ENCODE measurements at regions not wholly inside any gene's neighbourhood (a gene's known extent, or its start where the extent isn't known, plus 50 kb on each side); places are given as distances from the start of the nearest gene placed in this dataset.

DNA sequence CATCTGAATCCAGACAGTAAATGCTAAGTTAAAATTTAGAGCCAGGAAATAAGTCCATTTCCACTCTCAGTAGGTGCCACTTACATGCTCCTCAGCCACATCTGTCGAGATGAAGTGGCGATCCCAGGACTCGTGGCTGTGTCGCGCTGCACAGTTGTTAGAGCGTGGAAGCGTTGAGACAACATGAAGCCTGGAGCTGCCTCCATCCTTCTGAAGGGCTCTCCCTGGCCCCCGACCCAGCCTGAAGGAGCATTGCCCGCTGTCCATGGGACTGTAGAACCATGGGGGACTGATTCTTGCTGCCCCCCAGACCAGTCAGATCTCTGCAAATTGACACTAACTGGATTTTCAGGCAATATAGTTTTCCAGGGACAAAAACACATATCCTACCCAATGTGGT lies 58.9 kb downstream of the IRX1 start:
- DNase-seq: no peak

DNA sequence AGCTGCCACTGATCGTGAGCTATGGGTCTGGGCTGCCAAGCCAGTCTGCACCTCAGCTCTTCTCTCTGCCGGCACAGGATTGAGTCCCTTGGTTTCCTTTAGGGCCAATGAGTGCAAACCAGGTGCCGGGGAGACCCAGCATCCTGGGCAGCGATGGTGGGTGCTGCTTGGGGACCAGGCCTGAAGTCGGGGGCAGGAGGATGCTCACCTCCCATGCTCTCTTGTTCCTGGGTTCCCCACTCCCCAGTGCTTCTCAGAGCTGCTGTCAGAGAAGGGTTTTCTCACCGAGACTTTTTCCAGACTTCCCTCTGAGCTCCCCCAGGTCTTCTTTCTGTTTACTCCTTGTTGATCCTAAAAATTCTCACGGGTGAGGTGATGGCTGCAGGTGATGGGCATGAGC lies 61.2 kb downstream of the IRX1 start:
- DNase-seq: no peak

DNA sequence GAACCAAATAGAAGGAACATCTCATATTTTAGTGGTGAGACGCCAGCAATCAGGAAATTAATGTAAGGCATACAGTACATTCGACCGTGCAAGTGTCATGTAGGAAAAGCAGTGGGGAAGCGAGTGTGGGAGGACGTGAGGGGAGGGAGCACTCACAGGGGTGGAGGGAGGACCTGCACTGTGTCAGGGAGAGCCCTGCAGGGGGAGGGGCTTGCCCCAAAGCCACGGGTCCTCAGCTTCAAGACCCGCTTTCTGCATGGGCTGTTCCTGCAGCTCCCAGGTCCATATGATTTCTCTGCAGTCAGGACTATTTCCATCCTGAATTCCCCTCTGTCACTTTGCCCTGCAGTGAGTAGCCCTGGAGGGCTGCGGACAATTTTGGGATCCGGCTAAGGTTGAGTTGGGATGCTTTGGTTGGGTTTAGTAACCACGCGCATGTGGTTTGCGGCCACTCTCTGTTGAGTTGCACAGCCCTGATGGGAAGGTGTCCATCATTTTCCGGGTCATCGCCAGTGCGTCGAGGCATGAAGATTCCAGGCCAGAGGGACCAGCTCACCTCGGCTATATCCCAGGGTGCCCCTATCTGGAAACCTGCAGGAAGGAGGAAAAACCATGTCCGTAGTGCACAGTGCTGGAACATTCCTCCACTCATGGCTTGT lies 61.9 kb downstream of the IRX1 start:
- DNase-seq: no peak

DNA sequence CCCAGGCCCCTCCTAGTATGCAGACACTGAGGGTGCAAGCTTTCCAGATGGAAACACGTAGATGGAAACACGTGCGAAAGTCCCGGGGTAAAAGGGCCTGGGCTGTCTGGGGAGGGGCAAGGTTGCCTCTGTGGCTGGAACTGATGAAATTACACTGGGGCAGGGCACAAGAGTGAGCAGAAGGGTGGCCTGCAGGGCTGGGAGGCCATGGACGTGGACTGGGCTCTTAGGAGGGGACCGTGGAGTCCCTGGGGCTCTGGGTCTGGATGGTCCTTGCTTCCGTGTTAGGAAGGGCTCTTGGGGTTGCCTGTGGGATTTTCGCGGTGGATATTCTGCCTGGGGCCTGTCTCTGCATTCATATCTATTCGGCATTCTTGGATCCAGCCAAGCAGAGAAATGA lies 63.3 kb downstream of the IRX1 start:
- no peak for DNase-seq

DNA sequence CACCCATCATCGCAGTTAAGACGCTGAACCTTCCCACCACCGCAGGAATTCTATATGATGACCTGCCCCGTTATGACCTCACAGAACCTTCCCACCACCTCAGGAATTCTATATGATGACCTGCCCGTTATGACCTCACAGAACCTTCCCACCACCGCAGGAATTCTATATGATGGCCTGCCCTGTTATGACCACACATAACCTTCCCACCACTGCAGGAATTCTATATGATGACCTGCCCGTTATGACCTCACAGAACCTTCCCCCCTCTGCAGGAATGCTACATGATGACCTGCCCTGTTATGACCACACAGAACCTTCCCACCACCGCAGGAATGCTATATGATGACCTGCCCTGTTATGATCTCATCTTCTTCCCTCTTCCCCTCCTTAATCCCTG lies 64.3 kb downstream of the IRX1 start:
- DNase-seq: peak; percentile 1

DNA sequence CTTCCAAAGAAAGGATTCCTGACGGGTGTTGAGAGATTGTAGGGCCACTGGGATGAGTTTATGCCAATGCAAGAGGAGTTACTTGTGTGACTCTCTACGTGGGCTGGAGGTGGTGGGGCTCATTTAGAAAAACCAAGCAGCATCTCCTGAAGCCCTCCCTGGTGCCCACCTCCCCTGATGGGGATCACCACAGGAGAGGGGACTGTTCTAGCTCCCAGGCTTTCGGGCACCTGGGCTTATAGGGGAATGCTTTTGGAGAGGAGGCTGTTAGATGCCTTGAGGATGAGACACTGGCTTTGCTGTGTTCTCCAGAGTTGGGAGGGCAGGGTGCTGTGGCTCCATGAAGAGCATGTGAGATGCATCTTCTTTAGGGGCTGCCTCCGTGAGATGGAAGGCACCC lies 65.0 kb downstream of the IRX1 start:
- no peak for DNase-seq

DNA sequence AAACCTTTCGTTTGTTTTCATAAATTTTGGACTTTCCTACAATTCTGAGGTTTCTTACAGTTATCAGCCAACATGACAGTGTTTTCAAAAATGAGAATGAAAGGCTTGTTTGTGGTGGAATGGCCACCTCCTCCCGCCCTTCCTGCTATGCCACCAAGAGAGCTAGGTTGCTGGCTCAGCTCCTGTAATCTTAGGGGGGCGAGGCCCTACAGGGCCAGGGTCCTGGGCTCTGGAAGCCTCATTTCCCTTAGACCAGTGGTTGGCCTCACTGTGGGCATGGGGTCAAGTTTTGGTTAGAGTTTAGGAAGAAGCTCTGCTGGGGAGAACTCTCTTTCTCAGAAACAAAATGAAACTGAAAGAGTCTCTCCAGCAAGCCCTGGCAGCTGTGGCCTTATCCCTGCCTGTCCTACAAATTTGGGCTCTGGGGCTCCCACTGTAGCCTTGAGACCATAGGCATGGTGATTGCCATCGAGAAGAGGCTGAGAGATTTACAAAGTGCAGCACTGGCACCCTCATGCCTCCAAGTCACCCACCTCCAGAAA lies 66.2 kb downstream of the IRX1 start:
- no peak for DNase-seq

DNA sequence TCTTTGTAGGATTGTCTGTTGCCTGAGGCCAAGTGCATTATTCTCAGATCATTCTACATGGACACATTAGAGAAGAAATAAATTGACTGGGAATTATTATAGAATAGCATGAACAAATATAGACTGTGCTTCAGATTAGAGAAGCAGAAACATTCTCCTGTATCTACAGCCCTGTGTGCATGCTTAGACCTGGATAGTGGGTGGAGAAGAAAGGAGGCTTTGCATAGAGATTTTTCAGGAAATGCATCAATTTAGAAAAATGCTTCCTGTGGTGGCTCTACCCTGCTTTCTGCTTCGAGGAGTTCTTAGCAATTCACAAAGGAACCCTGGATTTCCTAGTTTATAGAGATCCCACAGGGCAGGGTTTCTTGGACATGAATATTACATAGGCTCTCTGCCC lies 66.7 kb downstream of the IRX1 start:
- no peak for DNase-seq

DNA sequence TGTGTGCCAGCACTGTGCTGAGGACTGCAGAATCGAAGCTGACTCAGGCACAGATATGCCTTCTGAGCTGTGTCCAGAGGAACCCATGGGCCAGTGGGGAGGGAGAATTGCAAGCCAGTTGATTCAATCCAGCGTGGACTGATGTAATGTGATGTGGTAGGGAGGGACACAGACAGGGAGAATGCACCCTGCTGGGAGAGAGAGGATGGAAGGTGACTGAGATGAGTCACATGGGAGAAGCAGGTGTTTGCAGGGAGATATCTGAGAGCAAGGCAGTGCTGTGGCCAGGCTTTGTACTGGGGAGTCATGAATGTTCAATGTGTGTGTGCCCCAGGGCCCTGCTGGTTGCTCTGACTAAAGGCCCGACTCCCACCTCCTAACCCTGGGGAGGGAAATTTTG lies 75.7 kb downstream of the IRX1 start:
- DNase-seq: no peak

DNA sequence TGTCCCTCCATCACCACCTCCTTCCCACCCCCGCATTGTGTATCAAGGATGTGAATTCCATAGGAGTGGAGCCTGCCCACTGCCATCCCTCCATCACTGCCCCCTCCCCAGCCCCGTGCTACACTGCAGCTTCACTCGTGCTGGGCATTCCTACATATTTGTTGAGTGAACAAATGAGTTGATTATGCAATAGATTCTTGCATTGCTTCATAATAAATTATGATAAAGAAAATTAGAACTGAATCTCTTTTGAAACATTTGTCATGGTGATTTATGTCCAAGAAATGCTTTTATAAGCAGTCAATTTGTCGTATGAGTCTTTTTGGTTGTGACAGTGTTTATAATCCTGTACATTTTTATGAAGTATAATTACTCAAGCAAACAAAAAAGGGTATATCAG lies 83.2 kb downstream of the IRX1 start:
- DNase-seq: no peak

DNA sequence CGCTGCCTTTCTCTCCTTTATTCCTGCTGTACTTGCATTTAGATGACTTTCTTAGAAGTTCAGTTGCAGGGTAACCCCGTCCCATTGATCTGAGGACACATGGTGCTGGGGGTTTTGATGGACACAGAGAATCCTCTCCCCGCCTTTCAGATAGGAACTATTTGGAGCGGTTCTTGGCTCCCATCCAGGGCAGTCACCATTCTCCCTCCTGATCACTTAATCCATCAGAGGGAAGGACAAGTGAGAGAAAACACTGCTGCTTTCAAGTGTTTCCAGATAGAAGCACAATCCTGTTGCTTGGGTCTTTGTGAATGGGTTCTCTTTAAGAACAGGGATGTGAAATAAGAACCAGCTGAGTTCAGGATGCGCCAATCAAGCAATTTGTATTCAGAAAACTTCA lies 85.2 kb downstream of the IRX1 start:
- no peak for DNase-seq

DNA sequence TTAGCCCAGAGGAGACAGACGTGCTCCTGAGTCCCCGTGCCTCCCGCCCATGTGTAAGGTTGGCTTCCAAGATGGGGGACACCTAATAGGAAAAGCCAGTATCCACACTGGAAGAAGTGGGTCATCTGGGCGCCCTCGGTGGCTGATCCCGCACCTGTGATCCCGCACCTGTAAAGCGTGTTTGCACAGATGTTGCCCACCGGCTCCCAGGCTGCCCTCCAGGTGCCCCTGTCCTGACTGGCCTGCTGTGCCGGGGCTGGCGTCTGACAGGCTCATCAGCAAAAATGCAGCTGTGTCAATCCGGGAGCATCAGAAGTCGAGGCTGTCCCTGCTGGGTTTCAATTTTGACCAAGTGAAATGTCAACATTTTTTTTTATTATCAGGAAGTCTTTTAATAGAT lies 88.5 kb downstream of the IRX1 start:
- DNase-seq: no peak

DNA sequence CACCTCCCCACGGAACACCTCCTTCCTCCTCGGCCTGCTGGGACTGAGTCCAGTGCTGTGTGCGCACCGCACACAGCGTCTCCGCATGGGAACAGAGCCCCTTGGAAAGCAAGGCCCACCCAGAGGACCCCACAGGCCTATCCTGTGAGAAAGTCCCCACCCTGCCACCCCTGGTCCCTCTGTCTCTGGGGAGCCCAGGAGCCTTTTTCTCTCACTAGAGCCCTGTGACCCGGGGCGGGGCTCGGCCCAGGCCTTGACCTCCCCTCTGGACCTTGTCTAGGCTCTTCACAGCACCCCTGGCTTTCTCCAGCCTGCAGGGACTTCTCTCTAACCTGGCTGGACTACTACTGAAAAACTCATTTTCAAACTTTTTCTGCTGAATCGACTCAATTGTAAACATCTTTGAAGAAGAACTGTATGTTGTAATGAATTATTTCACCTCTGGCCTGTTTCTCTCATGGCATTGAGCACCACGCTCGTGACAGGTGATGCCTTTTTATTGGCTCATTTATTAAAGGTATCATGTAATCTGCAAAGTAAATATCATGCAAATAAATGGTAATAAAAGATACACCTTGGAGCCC lies 89.2 kb downstream of the IRX1 start:
- no peak for DNase-seq

DNA sequence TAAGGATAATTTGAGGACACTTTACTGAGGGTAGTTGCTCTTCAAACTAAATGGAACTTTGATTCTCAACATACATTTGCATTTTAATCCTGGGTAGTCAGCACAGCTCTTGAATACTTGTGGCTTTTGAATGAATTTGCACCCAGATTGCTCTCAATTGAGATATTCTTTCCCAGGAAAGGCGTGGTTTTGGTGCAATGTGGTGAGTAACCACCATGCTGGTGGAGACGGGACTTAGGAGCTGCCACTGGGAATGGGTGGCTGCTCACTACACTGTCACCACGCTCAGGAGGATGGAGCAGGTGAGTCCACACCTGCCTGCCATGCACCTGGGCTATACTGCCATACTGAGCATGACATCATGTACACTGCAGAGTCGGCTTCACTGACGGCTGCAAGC lies 99.2 kb downstream of the IRX1 start:
- DNase-seq: no peak

DNA sequence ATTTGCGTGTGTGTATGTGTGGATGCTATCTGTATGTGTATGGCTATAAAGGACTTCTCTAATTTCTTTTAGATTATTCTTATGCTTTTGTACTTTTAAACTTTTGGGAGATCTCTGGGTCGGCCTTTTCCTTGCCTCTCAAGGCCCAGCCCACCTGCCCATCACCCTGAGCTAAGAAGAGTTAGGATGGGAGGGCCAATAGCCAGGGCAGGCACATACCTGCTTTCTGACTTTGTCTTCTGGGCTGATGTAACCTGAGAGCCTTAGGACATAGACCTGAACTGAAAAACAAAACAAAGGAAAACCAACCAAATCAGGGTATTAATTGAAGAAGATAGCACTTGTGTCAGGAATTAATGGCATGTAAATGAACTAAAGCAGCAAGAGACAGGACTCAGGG lies 100.2 kb downstream of the IRX1 start:
- DNase-seq: no peak

DNA sequence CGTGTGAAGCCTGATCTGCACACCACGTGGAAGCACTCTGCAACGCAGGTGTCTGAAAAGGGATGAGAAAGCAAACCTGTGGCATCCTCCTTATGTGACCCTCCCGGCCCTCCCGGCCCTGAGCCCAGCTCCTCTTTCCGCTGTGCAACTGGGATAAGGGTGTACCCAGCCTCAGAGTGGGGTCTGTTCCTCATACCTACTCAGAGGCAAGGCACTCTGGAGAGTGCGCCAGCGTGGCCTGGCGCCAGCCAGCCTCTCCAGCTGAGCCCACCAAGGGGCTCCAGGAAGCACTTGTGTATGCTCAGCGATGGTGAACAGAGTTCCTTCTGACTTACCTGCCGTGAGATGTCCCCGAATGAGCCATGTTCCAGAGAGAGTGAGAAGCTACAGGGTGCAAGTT lies 102.8 kb downstream of the IRX1 start:
- DNase-seq: no peak

DNA sequence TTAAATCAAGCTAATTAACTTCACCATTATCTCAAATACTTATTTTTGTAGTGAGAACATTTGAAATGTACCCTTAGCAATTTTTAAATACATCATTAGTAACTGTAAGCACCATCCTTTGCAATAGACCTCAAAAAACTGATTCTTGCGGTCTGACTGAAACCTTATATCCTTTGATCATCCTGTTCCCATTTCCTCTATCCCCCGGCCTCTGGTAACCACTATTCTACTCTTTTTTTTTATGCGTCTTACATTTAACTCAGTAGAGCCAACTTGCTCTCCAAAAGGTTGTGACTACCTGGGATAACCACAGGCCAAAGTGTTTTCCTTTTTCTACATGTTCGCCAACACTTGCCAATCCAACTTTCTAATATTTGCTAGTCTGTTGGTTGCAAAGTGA lies 106.1 kb downstream of the IRX1 start:
- DNase-seq: no peak

DNA sequence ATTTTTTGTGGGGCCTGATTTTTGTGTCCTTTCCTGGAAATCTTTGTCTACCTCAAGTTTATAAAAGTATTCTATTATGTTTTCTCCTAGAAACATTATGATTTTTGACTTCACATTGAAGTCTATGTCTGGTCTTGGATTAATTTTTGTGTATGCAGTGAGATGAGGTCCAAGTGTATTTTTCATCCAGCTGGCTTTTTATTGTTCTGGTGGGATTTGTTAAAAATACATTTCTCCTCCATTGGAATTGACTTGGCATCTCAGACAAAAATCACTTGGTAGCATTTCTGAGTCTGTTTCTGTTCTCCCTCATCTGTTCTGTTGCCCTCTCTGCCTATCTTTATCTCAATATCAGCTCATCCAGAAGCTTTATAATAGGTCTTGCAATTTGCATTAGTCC lies 109.0 kb downstream of the IRX1 start:
- no peak for DNase-seq

DNA sequence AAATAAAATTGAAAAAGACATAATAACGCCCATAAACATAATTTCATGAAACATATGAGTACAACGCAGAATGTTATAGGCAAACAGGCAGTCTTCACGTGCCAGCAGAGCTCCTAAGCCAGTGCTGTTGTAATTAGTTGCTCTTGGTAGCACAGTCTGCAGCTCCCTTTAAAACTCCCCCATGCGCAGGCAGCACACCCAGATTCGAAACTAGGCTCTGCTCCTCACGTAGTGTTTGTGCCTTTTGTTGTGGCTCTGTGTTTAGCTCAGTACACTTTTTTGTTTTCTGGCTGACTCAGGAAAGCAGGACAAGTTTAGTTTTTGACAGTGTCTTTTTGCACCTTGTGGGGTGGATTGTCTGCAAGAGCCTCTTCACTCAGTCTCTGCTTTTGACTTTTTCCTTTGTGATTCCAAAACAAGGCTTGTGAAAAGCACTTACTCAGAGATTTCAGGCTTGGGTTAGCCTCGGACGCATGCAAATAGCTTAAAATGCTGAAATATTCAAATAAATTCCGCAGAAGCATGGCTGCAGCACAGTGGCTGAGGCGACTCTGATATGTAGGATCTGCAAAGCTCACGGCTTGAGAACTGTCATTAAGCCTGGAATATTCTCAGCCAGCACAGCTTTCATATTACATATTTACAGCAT lies 113.6 kb downstream of the IRX1 start:
- DNase-seq: no peak

DNA sequence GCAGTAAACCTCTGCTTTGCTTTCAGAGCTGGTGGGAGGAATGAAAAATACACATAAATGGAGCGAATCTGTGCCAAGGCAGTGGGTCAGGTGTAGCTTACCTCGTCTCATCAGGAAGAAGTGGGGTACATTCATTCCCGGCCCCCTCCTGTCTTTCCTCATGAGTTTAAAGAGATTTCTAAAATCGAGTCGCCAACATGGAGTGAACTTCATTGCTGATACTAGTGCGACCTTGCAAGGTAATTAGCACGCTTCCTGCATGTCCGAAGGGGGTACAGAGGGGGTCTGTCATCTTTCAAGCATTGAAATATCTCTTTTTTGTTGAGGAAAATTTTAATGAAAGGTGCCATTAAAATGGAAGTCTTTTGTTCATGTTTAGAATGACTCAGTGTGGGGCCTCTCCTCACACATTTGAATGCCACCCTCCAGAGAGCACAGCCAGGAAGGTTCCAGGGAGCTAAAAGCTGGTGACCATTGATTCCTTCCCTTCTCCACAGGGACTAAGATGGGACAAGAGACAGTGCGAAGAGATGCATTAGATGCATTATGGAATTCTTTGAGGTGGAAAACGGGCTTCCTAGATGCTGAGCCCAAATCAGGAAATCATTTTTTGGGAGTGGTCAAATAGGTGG lies 114.2 kb downstream of the IRX1 start:
- DNase-seq: no peak

DNA sequence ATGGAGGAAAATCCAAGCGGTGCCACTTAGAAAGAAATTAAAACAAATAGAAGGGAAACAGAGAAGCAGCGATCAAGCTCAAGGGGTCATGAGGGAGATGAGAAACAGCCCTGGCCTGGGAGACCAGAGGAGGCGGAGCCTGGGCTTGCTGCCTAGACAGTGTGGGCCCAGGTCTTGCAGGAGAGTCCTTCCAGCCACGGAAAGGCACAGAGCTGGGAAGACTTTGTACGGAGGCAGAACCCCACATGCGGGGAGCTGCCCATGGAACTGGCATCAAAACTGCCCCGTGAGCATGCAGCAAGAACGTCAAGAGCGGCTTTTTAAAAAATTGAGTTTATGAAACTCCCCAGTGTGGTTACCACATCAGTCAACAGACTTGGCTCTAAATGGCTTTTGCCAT lies 119.4 kb downstream of the IRX1 start:
- no peak for DNase-seq

DNA sequence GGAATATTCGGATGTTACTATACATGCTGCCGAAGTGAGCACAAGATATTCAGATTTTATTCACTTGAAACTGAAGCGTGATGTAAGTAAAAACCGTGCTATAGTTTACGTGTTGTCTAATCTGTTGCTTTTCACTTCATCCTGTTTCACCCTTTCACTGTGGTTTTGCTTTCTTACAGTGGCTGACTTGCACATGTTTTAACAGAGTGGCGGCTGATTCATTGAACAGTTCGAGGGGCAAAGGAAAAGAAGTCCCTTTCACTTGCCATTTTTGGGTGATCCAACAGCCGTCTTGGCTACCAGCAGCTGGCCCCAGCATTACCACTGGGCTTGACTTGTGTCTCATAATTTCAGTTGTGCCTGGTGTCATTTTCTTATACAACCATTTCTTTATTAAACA lies 134.0 kb downstream of the IRX1 start:
- no peak for DNase-seq

DNA sequence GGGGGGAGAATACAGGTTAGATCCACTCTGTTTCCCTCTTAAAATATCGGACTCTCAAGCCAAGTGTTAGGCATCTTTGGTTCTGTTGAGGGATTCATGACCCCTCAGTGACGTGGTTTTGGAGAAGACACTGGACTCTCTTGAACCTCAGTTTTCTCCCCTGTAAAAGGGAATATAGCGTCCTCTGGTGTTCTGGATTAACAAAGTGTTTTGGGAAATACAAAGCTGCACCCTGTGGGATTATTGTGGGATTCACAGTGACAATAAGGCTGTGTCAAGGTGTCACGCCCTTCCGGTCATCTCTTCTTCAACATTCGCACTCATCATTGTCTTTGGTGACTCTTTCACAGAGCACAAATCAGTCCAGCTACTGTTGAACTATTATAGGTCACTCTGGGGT lies 139.0 kb downstream of the IRX1 start:
- DNase-seq: no peak

DNA sequence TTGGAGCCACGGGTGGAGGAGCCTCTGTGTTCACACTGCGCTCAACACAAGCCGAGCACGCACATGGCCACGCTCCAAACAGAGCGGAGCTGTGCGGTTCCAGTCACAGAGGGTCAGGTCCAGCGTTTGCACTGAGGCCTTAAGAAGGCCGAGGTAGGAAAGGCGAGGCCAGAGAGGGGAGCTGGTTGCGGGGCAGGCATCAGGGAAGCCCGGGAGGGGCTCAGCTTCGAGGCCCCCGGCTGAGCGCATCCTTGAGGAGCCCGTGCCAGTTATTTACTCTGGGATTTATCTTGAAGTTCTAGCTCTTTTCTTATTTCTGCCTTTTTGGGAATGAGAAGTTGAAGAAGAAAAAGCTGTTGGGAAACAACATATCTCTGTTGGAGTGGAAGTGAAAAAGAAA lies 140.8 kb downstream of the IRX1 start:
- DNase-seq: no peak
